RKO (cell line): ENCODE measurements at regions not wholly inside any gene's neighbourhood (a gene's known extent, or its start where the extent isn't known, plus 50 kb on each side); places are given as distances from the start of the nearest gene placed in this dataset.
A peak's percentile ranks its signal among the peaks of the same experiment; 100 is the strongest.
"Not testable (repeated sequence)": the region's sequence is repeated elsewhere in the genome, so short reads cannot be mapped to it uniquely, and the experiment has no call there.

Source experiments
- DNase-seq: peaks from one replicate; pipeline ENCODE4 v3.0.0-alpha.2; 2016; ENCODE audit warnings: low spot score

DNA sequence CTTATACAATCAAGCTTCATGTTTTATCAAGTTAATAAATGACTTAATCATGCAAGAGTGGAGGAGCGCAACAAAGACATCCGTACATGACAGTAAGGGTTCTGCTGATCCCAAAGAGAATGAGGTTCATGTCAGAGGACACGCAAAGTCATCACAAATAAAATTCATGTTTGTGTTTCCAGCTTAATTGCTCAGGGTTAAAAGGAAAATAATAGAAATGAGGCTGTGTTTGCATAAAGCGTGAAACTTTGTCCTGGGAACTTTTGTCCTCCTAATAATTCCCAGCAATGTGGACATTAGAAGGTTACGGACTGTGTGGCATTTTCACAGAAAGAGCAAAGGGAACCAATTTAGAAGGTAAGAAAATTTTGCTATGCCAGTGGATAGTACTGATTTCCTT is 237.3 kb downstream of the INHBA start:
- no peak for DNase-seq

DNA sequence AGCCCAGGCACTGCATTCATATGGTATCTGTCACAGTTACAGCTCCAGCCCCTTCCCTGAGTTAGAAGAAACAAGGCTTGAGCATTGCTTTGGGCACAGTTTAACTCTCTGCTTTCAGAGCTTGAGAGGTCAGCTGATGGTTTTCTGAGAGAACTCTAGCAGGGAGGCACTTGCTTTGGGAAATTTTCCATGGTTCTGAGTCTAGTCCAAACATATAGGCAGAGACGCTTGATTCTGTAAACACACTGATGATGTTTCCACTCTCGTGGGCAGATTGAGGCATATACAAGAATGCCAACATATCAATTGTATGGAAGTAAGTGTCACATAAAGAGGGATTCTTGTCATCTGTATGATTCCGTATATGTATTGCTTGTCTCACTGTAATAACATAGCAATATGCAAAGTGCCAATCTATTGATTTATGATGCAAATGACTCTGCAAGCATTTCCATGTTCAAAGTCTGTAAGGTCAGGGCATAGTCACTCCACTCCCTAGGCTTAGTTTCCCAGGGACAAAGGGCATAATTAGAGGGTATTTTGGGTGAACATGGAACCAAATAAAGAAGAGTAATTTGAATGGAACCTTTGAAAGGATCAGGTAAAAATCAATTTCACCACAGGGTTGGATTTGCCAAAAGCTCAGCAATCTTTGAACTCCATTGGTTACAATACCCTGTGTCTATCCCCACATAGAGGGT is 239.0 kb downstream of the INHBA start:
- DNase-seq, result no peak

DNA sequence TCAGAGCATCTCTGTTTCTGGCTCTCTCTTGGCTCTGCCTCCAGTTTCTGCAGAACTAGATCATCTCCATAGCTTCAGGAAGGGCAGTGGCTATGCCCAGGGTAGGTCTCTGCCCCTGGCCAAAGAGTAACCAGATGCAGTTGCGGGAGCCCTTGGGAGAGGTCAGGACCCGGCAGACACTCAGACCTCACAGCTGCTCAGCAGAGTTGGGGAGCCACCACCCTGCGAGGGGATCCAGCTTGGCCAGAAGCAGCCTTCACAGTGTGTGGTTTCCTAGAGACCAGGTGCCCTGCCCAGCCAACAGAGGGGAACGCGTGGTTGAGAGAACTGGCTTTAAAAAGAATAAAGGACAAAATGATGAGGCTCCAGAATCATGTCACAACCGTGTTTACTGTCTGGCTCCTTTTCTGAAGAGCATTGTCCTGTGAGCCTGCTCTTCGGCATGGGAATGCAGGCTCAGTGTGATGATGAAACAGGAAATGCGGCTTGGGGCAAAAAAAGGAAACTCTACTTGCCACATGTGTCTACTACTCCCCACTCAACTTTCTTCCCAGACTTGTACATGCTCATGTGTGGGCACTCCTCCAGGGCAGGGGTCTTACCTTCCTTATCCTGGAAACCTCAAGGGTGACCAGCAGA is 243.1 kb downstream of the INHBA start:
- DNase-seq, result no peak

DNA sequence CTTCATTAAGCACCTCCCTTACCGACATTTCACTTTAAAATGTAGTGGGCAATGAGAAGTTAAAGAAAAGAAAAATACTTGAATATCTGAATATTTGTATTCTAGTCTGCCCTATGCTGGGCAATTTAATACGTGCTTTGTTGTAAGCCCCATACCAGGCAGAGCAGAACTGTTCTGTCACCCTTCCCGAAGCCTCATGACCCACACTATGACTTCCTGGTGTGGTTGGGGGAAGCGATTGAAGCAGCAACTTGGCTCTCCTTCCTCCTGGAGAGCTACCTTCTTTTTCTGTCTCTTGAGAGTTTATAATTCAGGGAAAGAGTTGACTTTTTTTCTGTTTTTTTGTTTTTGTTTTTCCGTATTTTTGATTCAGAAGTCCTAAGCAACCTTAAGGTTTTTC is 243.7 kb downstream of the INHBA start:
- DNase-seq, result no peak

DNA sequence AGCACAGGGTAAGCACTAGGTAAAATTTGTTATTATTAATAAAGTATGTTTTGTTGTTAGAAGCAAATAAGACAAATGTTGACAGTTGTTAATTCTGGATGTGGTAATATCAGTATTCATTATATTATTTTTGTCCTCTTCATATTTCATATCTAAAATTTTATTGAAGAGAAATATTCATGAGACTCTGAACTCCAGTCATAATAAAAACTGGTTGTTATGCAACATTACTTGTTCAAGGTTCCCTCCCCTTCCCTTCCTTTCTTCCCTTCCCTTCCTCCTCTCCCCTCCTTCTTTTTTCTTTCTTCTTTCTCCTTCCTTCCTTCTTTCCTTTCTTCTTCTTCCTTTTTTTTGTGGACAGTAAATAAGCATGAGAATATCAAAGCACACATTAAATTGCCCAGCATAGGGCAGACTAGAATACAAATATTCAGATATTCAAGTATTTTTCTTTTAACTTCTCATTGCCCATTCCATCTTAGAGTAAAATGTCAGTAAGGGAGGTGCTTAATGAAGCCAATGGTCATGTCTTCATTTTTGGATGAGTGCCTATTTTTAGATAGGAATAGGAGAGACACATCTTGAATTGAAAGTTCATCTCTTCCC is 245.0 kb downstream of the INHBA start:
- no peak for DNase-seq

DNA sequence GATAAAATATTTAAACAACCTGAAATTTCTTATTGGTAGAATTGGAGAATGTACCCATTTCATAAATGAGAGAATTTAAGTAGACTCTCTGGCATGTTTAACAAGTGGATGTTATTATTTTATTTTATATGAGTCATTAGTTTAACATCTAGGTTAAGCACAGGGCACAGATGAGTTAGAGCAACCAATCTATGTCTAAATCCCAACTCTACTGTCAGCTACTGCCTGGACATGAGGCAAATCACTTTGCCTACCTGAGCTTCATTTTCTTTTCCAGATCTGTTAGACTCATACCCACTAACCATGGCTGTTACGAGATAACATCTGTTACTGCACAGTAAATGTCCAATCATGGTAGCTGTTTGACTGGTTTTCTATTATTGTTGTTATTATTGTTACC is 251.1 kb downstream of the INHBA start:
- DNase-seq, result no peak

DNA sequence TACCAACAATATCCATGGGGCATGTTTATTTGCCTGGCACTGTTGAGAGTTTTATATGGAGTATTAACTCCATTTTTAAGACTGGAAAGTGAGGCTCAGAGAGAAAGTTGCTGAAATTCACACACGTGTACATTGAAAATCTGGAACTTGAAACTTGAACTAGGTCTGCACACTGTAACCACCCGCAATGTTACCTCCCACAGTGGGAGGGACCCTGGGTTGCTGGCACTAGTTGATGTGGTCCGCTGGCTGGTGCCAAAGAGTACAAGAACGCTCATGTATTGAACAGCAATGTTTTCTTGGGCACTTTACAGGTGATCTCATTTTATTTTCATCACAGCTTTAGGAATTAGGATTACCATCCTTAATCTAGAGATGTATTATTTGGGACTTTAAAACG is 253.2 kb downstream of the INHBA start:
- DNase-seq, result no peak

DNA sequence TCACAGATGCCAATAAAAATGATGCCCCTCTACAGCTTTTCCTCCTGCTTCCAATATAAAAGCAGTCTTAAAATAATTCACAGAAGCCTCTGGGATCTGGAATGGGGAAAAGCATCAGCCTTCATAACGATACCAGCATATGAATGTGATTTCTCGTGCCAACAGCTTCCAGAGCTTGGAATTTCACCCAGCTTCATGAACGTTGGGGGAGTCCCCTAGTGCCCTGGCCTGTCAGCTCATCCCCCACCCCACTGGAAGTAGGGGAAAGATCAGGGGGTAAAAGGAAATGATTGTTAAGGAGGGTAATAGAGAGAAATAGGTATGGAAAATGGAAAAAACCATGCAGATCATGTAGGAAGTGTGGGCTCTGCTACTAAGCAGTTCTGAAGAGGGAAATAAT is 253.6 kb downstream of the INHBA start:
- no peak for DNase-seq

DNA sequence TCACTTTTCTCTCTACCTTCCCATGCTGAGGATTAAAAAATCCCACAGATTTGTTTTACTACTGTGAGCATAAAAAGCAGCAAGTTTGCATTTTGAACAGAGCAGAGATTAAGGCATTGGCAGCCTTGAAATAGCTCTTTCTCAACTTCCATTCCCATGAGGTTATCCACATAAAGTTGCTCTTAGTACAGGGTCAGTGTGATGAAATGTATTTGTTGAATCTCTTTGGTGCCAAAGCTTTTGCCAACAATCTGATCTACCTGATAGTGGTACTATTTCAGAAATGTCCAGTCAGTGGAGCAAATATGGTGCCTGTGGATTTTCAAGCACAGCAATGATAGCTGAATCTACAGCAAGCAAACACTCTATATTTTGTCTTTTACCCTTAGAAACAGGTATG is 254.8 kb downstream of the INHBA start:
- DNase-seq, result no peak

DNA sequence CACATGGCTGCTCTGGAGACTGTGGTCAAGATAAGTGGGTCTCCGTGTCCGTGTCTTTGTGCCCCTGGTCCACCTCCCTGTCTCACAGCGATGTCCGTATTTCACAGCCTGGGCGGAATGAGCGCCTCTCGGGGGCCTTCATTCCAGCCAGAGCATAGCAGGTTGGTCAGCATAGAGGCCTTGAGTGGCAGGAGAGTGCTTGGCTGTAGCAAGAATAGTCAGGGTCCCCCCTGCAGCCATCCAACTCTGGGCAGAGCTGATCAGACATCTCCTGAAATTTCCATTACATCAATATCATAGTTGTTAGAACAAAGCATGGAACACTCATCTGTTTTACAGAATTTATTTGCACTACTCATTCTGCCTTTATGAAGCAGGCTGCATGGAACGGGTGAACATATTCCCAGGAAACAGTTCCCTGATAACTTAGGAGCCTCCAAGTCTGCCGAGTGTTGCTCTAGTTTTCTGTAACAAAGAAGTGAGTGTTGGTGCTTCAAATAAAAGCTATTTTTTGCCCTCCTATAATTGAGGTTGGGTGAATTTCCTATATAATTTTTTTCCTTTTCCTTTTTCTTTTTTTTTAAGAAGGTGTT is 255.3 kb downstream of the INHBA start:
- DNase-seq, result no peak

DNA sequence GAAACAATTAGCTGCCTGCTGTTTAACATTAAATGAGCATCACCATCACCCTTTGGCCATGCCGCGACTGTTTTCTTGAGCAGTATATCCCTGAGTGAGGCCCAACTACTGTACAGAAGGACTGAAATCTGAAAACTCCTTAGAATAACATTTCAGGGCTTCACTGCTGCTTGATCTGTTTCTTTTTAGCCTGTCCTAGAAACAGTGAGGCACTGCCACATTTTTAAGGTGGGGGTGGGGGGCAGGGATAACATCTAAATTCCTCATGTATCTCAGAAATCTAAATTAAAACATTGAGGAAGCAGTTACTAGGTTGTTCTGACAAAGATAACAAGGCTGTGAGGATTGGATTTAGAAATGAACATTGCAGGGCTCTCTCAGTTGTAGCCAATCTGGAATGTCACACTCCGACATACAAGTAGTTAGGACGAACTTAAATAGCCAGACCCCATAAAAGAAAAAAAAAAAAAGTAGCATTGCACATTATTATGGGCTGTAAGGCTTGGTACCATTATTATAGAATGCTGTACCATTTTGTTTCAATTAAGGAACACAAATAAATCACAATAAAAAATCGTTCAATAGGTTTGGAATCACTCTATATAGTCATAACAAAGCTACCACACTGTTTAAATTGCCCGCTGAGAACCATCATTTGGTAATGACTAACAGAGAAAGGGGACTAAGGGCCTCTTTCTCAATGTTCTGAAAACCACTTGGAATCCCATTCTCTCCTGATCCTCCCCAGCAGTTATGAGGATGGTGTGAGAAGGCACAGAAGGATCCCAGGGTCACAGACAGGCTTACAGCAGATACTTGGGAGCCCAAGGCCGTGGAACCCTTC is 256.1 kb downstream of the INHBA start:
- DNase-seq, result no peak

DNA sequence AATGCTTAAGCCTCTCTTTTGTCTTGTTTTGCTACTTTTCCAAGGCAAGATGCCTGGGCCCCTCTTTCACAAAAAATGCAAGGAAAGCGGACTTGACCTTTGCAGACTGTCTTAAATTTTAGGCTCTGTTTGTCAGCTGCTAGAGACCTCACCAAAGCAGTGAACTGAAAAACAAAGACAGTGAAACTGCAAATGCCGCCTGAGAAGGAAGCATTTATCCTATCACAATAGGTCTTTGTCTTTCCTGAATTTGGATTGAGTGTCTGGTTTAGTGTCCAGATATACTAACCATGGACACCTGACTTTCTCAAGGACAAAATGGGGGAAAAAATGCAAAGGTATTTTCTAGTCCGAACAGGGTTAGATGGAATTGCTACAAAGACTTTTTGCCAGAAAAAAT is 256.9 kb downstream of the INHBA start:
- DNase-seq, result no peak

DNA sequence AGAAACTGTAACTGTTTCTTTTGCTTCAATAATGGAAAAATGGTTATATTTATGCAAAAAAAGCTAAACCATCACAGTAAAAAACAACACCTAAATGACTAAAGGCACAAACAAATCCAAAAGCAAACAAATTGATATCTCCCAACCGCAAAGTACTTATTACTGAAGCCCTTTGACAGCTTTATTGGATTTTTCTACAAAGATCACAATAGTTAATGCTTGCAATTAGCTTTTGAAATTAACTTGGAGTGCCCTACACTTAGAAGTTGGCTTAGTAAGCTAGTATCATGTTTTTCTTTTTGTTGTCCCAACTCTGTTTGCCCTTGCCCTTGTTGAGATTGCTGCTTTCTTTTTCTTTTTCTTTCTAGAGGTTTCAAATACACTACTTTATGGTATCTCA is 257.5 kb downstream of the INHBA start:
- no peak for DNase-seq

DNA sequence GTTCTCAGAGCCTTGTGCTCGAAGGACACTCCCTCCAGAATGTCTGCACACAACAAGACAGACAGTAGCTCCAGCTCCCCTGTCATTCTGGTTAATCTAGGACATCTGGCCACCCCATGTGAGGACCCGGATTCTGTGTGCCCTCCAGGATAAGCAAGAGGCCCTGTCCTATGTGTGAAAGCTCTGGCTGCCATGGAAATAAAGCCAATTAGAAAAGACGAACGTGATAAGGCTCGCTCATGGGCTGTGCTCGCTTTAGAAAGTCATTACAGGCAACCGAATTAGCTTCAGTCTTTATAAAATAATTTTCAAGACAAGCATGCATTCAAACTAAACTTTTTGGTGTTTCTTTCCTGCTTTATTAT is 263.4 kb downstream of the INHBA start:
- no peak for DNase-seq

DNA sequence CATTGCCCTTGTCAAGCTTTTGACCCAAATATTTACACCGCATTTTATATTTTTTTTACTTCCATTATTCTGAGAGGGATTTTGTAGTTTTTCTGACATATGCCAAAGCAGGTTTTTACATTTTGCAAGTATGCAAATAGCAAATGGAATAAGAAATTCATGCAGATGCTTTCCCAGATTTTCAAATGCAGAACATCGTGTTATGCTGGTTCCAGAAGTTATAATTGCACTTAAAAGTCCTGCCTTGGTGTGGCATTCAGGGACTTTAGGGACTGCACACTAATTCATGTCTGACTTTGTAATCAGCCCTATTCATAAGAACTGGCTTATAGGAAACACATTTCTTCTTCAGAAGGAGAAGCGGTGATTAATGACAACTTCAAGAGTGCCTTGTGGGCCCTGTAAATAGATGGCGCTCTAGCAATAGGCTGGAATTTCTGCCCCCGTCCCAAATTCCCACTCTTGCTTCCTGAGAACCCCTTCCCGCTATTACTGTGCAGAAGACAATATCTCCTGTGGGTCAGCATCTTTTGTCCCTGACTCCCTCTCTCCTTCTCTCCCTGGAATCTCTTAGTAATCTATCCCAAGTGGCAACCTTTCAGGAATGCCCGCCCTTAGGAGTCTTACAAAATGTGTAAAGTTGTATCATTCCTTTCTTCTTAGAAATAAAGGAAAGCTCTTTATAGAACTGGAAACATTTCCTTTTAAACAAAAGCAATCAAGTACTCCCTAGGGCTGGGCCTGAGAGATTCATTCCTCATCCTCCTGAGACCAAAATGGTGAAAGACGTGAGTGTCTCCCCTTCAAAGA is 264.0 kb downstream of the INHBA start:
- DNase-seq, result no peak

DNA sequence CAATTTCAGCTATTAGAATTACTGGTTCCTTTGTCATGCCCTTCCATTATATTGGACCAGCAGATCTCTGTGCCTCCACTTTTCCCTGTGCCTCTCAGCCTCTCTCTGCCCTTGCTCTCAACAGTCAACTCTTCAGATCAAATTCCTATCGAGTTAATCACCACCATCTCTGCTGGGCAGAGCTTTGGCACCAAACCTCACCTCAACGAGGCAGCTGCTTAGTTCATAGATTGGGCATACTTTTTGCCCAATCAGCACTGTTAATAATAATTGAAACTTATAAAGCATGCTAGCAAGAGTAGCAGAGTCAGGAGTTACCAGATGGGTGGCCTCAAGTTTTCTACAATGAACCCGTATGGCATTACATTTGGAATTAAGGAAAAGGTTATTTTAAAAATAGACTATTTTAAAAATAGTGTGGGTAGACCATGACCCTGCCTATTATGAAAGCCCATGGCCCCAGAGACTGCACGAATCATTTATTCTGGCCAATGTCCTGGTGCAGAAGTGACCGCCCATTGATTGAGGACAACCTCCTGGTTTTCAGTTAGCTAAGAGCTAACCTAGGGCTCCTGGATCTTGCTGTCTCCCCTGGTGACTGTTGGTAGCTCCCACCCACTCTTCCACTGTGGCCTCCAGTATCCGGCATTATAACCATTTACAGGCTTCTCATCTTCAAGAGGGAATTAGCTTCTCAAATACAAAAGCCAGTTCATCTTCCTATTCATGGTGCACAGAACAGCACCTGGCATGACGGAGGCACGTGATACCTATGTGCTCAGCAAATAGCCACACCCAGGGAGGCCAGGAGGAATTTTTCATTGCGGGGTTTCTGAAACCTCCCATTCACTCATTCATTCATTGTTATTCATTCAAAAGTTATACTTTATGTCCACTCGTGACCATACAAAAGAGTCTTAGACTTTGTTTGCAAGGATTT is 265.4 kb downstream of the INHBA start:
- no peak for DNase-seq

DNA sequence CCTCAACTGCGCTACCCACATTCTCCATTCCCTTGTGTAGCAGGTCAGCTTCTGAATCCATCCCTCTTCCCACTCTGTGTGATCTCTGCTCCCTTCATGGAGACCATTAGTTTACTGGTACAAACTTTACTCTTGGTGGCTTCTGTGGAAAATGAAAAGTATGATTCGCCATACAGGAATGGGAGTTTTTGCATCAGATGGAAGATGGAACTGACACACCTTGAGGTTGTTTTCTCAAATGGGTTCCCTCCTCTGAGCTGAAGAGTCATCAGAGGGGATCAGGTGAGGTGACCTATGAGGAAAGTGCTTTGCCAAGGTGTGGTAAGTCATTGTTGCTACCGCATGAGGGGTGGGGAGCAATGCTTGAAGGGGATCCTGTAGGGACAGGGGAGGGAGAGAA is 266.8 kb downstream of the INHBA start:
- DNase-seq, result no peak

DNA sequence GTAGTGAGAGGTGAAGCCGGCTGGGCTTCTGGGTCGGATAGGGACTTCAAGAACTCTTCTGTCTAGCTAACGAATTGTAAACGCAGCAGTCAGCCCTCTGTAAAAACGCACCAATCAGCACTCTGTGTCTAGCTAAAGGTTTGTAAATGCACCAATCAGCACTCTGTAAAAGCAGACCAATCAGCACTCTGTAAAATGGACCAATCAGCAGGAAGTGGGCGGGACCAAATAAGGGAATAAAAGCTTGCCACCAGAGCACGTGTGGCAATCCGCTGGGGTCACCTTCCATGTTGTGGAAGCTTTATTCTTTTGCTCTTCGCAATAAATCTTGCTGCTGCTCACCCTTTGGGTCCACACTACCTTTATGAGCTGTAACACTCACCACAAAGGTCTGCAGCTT is 267.9 kb downstream of the INHBA start:
- not testable (repeated sequence) for DNase-seq

DNA sequence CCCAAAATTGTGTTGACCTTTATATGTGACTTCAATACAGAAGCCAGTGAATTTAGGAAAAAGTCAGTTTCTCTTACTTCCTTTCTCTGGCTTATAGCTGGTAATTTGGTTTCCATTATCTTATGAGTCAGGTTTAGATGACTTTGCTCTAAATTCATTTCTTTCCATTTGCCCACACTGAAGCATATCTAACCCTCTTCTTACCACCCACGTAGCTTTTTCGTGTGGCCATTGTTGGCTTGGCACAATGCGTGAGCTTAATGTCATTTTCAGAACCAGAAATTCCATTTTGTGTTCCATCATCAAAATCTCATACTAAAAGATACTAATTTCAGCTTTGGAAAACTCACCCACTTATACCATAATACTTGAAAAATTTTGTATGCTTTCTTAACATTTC is 271.2 kb downstream of the INHBA start:
- DNase-seq, result no peak

DNA sequence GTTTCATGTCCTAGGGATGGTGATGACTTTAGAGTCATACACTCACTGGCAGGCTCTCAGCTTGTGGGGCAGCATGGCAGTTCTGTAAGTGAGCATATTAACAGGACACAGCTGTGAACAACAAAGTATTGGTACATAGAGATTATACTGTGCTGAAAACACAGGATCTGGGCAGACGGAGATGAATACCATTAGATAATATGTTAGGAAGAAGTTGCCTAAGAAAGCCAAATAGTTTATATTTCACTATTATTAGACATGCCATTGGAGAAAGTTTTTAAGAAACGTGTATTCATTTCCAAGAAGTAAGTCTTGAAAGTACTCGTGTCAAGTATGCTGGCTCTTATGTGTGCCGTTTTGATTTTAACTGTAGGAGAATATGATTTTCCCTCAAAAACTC is 274.5 kb downstream of the INHBA start:
- DNase-seq, result no peak

DNA sequence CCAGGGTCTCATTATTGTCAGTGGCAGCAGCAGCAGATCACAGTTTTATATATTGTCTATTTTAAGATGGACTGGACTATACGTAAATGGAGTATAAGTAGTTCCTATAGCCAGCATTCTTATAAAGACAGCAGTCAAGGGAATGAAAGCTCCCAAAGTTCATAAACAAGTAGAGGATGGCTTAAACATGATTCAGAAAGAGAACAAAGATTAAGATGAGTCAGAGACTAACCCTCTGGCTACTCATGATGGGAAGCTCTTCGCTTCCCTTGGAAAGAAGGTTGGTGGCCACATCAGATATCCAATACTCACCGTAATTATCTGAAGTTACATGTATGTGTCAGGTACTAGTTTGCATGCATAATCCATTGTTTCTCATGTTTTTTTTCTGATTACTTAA is 277.0 kb downstream of the INHBA start:
- peak; percentile 0 for DNase-seq
